ENCODE measurements at regions not wholly inside any gene's neighbourhood (a gene's known extent, or its start where the extent isn't known, plus 50 kb on each side); places are given as distances from the start of the nearest gene placed in this dataset.

DNA sequence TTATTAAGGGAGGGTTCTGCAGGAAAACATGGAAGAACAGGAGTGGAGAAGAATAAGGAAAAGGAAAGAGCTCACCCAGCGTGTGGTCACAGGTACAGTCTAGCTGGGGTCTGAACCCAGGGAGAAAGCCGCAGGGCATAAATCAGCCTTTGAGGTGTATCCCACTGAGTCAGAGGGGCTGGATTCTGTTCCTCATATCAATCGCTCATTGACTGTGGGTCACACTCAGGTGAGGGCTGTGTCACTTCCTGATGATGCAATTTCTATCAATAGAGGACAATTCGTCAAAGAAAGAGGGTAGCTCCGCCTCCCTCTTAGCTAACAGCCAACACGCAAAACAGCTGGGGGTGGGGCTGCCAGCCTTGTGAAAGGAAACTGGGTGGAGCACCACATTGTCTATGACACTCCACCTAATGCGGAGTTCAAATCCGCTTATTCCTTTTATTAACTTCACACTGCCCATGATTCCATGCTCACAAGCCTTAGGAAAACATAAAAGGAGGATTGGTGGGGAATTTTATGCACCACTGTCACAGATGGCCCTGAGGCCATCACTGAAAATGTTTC is 176.2 kb downstream of the ICE1 start:
- Histone ChIP-seq H3K36me3 (ENCODE audit: insufficient read depth, low read length) (no peaks in the 10 kb centered on the region), H3K4me1 (ENCODE audit: insufficient read depth, low read length) (no peaks in the 10 kb centered on the region)

GRCh38 chr5:5593391-5593790 is 170.9 kb downstream of the ICE1 start:
- Histone ChIP-seq H3K36me3 (ENCODE audit: insufficient read depth, low read length) (no peaks in the 10 kb centered on the region), H3K9me3 (ENCODE audit: control insufficient read depth, insufficient read depth, low read length) (no peaks in the 10 kb centered on the region), H3K4me1 (ENCODE audit: insufficient read depth, low read length) (no peaks in the 10 kb centered on the region), H3K9ac (ENCODE audit: low read depth, low read length) (no peak overlapping the region)

More for the DNA sequence above, 176.2 kb downstream of the ICE1 start:
- no peaks in the 10 kb centered on the region for H3K9me3 ChIP-seq (ENCODE audit: control insufficient read depth, insufficient read depth, low read length)
- no peak overlapping the region for H3K9ac ChIP-seq (ENCODE audit: low read depth, low read length)

GRCh38 chr5:5592541-5592940 is 170.1 kb downstream of the ICE1 start:
- H3K4me1 ChIP-seq (ENCODE audit: insufficient read depth, low read length): no peaks in the 10 kb centered on the region
- no peak overlapping the region for H3K9ac ChIP-seq (ENCODE audit: low read depth, low read length)
- no peaks in the 10 kb centered on the region for H3K9me3 ChIP-seq (ENCODE audit: control insufficient read depth, insufficient read depth, low read length)
- no peaks in the 10 kb centered on the region for H3K36me3 ChIP-seq (ENCODE audit: insufficient read depth, low read length)

DNA sequence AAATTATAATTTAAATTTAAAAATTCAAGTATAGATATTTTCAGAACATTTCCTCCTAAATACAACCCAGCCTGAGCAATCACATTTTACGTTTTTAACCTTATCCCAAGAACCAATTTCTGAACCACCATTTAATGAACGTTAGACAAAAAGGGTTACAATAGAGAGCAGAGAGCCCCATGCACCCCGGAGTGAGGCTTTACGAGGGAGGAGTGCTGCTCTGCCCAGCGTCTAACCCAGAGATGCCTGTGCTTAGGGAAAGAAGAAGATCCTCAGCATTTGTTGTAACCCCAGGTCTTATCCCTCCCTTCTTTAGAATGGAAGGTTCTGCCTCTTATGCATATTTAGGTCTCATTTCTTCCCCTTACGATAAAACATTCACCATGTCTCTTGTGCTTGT is 169.1 kb downstream of the ICE1 start:
- Histone ChIP-seq H3K9me3 (ENCODE audit: control insufficient read depth, insufficient read depth, low read length) (no peaks in the 10 kb centered on the region), H3K9ac (ENCODE audit: low read depth, low read length) (no peak overlapping the region), H3K4me1 (ENCODE audit: insufficient read depth, low read length) (no peaks in the 10 kb centered on the region), H3K36me3 (ENCODE audit: insufficient read depth, low read length) (no peaks in the 10 kb centered on the region)

- Histone ChIP-seq H3K9me3 (ENCODE audit: control insufficient read depth, insufficient read depth, low read length) (no peaks in the 10 kb centered on the region), H3K4me1 (ENCODE audit: insufficient read depth, low read length) (no peaks in the 10 kb centered on the region), H3K36me3 (ENCODE audit: insufficient read depth, low read length) (no peaks in the 10 kb centered on the region), H3K9ac (ENCODE audit: low read depth, low read length) (no peak overlapping the region)
Observed at GRCh38 chr5:5589857-5590256, 167.4 kb downstream of the ICE1 start.

- H3K36me3 ChIP-seq (ENCODE audit: insufficient read depth, low read length): no peaks in the 10 kb centered on the region
- H3K9ac ChIP-seq (ENCODE audit: low read depth, low read length): no peak overlapping the region
- no peaks in the 10 kb centered on the region for H3K9me3 ChIP-seq (ENCODE audit: control insufficient read depth, insufficient read depth, low read length)
- no peaks in the 10 kb centered on the region for H3K4me1 ChIP-seq (ENCODE audit: insufficient read depth, low read length)
Observed at GRCh38 chr5:5588887-5589826, 166.7 kb downstream of the ICE1 start.

- Histone ChIP-seq H3K9ac (ENCODE audit: low read depth, low read length) (no peak overlapping the region), H3K9me3 (ENCODE audit: control insufficient read depth, insufficient read depth, low read length) (no peaks in the 10 kb centered on the region), H3K36me3 (ENCODE audit: insufficient read depth, low read length) (no peaks in the 10 kb centered on the region), H3K4me1 (ENCODE audit: insufficient read depth, low read length) (no peaks in the 10 kb centered on the region)
Observed at GRCh38 chr5:5588386-5588785, 165.9 kb downstream of the ICE1 start.

GRCh38 chr5:5587474-5587873 is 165.0 kb downstream of the ICE1 start:
- Histone ChIP-seq H3K4me1 (ENCODE audit: insufficient read depth, low read length) (no peaks in the 10 kb centered on the region), H3K36me3 (ENCODE audit: insufficient read depth, low read length) (no peaks in the 10 kb centered on the region), H3K9ac (ENCODE audit: low read depth, low read length) (no peak overlapping the region)

GRCh38 chr5:5586721-5587120 is 164.2 kb downstream of the ICE1 start:
- H3K4me1 ChIP-seq (ENCODE audit: insufficient read depth, low read length): peaks cover 5% of the 10 kb centered on the region; the same call in 1 of the 2 replicates
- no peaks in the 10 kb centered on the region; the same call in 1 of the 2 replicates for H3K9me3 ChIP-seq (ENCODE audit: control insufficient read depth, insufficient read depth, low read length)
- H3K36me3 ChIP-seq (ENCODE audit: insufficient read depth, low read length): no peaks in the 10 kb centered on the region
- no peak overlapping the region for H3K9ac ChIP-seq (ENCODE audit: low read depth, low read length)

More at GRCh38 chr5:5587474-5587873, 165.0 kb downstream of the ICE1 start:
- H3K9me3 ChIP-seq (ENCODE audit: control insufficient read depth, insufficient read depth, low read length): no peaks in the 10 kb centered on the region; the same call in 1 of the 2 replicates

DNA sequence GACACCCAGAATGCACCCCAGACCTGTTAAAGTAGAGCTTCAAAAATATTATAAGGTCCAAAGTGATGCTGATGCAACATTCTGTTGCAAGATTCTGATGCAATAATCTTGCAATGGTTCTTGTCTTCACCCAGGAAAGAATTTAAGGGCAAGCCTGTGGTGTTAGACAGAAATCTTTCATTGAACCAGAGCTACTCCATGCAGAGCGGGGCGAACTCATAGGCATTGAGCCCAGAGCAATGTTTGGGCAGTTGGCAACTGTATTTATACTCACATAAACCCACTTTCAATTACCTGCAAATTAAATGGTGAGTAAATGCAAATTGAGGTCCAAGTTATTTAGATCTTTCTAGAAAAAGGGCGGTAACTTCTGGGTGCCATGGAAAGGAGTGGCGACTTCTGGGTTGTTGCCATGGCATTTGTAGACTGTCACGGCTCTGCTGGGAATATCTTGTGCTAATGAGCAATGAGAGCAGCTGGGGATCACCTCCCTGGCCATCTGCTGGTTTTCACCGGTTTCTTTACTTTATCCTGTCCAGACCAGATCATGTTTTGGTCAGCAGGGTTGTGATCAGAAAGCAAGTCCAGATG is 163.4 kb downstream of the ICE1 start:
- Histone ChIP-seq H3K9ac (ENCODE audit: low read depth, low read length) (no peak overlapping the region), H3K4me1 (ENCODE audit: insufficient read depth, low read length) (peaks cover 5% of the 10 kb centered on the region; the same call in 1 of the 2 replicates), H3K36me3 (ENCODE audit: insufficient read depth, low read length) (no peaks in the 10 kb centered on the region), H3K9me3 (ENCODE audit: control insufficient read depth, insufficient read depth, low read length) (no peaks in the 10 kb centered on the region; the same call in 1 of the 2 replicates)

GRCh38 chr5:5584751-5585150 is 162.3 kb downstream of the ICE1 start:
- no peaks in the 10 kb centered on the region for H3K36me3 ChIP-seq (ENCODE audit: insufficient read depth, low read length)
- H3K9me3 ChIP-seq (ENCODE audit: control insufficient read depth, insufficient read depth, low read length): peaks cover 2% of the 10 kb centered on the region; the same call in 1 of the 2 replicates
- H3K9ac ChIP-seq (ENCODE audit: low read depth, low read length): no peak overlapping the region
- peaks cover 5% of the 10 kb centered on the region; the same call in 1 of the 2 replicates for H3K4me1 ChIP-seq (ENCODE audit: insufficient read depth, low read length)

DNA sequence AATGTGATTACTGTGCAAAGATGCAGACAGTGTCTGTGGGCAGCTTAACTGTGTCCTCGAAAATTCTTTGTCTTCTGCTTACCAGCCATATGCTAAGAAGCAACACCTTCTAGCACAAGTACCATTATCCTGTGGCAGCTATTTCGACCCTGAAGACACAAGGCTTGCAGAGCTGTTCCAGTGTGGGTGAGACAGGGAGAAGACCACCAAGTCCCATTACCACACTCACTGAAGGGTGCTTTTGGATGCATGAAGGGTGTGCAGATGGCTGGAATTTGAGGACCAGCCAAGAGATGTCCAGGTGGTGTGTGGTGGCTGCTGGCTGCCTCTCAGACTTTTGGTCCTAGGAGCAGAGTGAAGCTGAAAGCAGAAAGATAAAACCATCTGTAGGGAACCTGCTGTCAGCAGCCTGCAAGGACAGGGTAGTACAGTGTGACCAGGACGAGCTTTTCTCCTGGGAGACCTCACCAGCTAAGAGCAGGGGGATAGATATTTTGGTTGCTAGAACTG is 161.8 kb downstream of the ICE1 start:
- Histone ChIP-seq H3K9me3 (ENCODE audit: control insufficient read depth, insufficient read depth, low read length) (peaks cover 5% of the 10 kb centered on the region; the same call in 1 of the 2 replicates), H3K36me3 (ENCODE audit: insufficient read depth, low read length) (no peaks in the 10 kb centered on the region), H3K4me1 (ENCODE audit: insufficient read depth, low read length) (peaks cover 5% of the 10 kb centered on the region; the same call in 1 of the 2 replicates), H3K9ac (ENCODE audit: low read depth, low read length) (no peak overlapping the region)

- no peak overlapping the region for H3K9ac ChIP-seq (ENCODE audit: low read depth, low read length)
- H3K36me3 ChIP-seq (ENCODE audit: insufficient read depth, low read length): no peaks in the 10 kb centered on the region
- peaks cover 5% of the 10 kb centered on the region; the same call in 1 of the 2 replicates for H3K4me1 ChIP-seq (ENCODE audit: insufficient read depth, low read length)
- peaks cover 5% of the 10 kb centered on the region; the same call in 1 of the 2 replicates for H3K9me3 ChIP-seq (ENCODE audit: control insufficient read depth, insufficient read depth, low read length)
Observed at GRCh38 chr5:5583832-5584231, 161.4 kb downstream of the ICE1 start.

DNA sequence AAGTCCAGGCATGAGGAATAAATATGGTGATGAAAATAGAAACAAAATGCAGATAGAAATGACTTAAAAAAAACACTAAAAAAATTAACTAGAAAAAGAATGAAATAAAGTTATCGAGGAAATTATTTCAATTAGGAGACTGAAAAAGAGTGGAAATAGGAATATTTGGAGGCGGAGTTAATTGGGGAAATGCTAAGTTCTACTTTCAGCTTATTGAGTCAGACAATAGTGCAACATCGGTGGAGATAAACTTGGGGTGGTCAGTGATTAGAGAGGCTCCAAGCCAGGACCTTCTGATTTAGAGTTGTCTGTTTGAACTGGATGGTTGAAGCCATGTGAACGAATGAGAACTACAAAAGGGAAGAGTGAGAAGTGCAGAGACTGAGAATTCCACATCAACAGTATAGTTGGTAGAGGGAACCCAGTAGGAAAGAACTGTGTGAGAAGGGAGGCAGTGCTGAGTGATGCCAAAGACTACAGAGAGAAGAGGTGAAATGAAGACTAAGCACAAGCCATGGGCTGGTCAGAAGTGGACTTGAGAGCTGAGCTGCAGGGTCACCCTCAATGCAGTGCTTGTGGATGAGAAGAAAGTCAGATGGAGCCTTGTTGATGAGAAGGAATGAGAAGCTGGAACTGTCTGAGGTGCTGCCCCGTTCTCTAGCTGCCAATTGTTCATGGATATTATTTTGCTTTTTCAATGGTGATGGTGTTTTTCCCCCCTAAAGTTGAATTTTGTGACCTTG is 160.7 kb downstream of the ICE1 start:
- no peak overlapping the region for H3K9ac ChIP-seq (ENCODE audit: low read depth, low read length)
- peaks cover 5% of the 10 kb centered on the region; the same call in 1 of the 2 replicates for H3K9me3 ChIP-seq (ENCODE audit: control insufficient read depth, insufficient read depth, low read length)
- H3K4me1 ChIP-seq (ENCODE audit: insufficient read depth, low read length): peaks cover 5% of the 10 kb centered on the region; the same call in 1 of the 2 replicates

More for the DNA sequence above, 160.7 kb downstream of the ICE1 start:
- no peaks in the 10 kb centered on the region for H3K36me3 ChIP-seq (ENCODE audit: insufficient read depth, low read length)
